ENCODE measurements at regions not wholly inside any gene's neighbourhood (a gene's known extent, or its start where the extent isn't known, plus 50 kb on each side); places are given as distances from the start of the nearest gene placed in this dataset.

DNA sequence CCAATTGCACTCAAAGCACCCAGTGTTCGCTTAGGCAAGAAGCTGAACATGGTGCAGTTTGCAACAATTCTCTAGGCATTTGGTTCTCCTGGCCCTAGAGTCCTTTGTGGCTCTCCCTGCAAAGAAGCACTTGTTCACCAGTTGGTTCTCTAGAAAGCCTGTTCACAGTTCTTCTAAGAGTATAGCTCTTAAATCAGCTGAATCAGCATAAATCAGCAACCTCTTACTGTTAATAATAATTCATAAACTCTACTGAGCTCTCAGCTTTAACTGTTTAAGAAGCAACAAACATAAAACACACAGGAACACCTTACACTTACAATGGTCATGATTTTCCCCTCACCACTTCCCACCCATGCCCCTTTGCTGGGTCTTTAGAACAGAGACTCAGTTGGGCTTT is 56.8 kb upstream of the PPP2R3A start:
- Histone ChIP-seq H3K14ac (replicated peaks; ENCODE audit: low read depth, low read length) (no peak overlapping the region), H3K36me3 (ENCODE audit: control insufficient read depth, insufficient read depth, low read length) (no peaks in the 10 kb centered on the region), H2BK120ac (ENCODE audit: low read depth, low read length) (no peak overlapping the region), H3K9me3 (ENCODE audit: control insufficient read depth, insufficient read depth, low read length) (no peaks in the 10 kb centered on the region), H3K4me3 (ENCODE audit: insufficient read depth, low read depth, low read length) (no peak overlapping the region), H4K8ac (ENCODE audit: low read depth in 2 of 2, low read length in 2 of 2) (no peak overlapping the region), H4K20me1 (ENCODE audit: insufficient read depth, low read length) (no peaks in the 10 kb centered on the region), H3K79me1 (ENCODE audit: low read depth in 1 of 2, low read length in 2 of 2) (no peaks in the 10 kb centered on the region), H3K23ac (ENCODE audit: low read depth, low read length) (no peak overlapping the region), H4K91ac (ENCODE audit: insufficient read depth, low read depth, low read length) (no peak overlapping the region), H4K5ac (ENCODE audit: low read depth, low read length) (no peak overlapping the region), H2AK9ac (replicated peaks; ENCODE audit: low read depth, low read length, poor library complexity) (no peak overlapping the region), H2AFZ (replicated peaks; ENCODE audit: low read length, poor library complexity) (no peak overlapping the region), H3K4me2 (ENCODE audit: low read depth, low read length) (no peak overlapping the region), H3K9ac (ENCODE audit: low read depth, low read length) (no peak overlapping the region), H2BK15ac (ENCODE audit: low read depth, low read length) (no peak overlapping the region), H3K56ac (ENCODE audit: extremely low read depth, insufficient read depth, low read length) (no peak overlapping the region), H3K4me1 (ENCODE audit: control insufficient read depth, insufficient read depth, low read length) (peaks cover 2% of the 10 kb centered on the region), H3K18ac (ENCODE audit: low read depth, low read length) (no peak overlapping the region), H3K4ac (ENCODE audit: low read depth, low read length) (no peak overlapping the region), H3K27me3 (ENCODE audit: control insufficient read depth, insufficient read depth, low read length) (no peaks in the 10 kb centered on the region), H3K27ac (ENCODE audit: insufficient read depth, low read length) (no peak overlapping the region), H2BK5ac (ENCODE audit: low read depth, low read length, poor library complexity, severe bottlenecking) (no peak overlapping the region), H3K9me1 (ENCODE audit: insufficient read depth, low read length) (peaks cover 6% of the 10 kb centered on the region; the same call in 1 of the 2 replicates), H2BK20ac (ENCODE audit: low read depth, low read length) (no peak overlapping the region), H2AK5ac (ENCODE audit: low read depth, low read length) (no peak overlapping the region)
- in situ Hi-C loops (cut with MboI; ENCODE audit: low sequenced_read_pairs) (no loop called here), intact Hi-C loops (cut with micrococcal nuclease) (no loop called here), dilution Hi-C loops (cut with HindIII; ENCODE audit: low sequenced_read_pairs, unreplicated experiment) (no loop called here)
- BruUV-seq (replicated peaks): no TSS peak
- ATAC-seq (ENCODE audit: low read depth) (no peak), DNase-seq (no peak)
- CTCF ChIA-PET: no interaction called here
- POLR2A ChIA-PET (ENCODE audit: unreplicated experiment): no interaction called here
- WGBS, 2 experiments (ENCODE audit: extremely low coverage in 2 of 2, insufficient read length in 1 of 2): no CpG with 5 or more reads among the region's 1 CpG
- TF ChIP-seq MAFK (IDR thresholded peaks at IDR 0.05; ENCODE audit: low read depth, low read length): peak; percentile 99
- no peak for TF ChIP-seq RFX5 (IDR thresholded peaks at IDR 0.05; ENCODE audit: low read depth, low read length)
